DND-41 (cell line): ENCODE measurements at regions not wholly inside any gene's neighbourhood (a gene's known extent, or its start where the extent isn't known, plus 50 kb on each side); places are given as distances from the start of the nearest gene placed in this dataset.

Experiments
- CTCF ChIP-seq: IDR thresholded peaks from 2 replicates; pipeline ENCODE4 v1.5.1; 2012; ENCODE audit warnings: borderline replicate concordance, low read length, moderate library complexity, mild to moderate bottlenecking; ENCODE audit not compliant: poor library complexity, severe bottlenecking; ENCODE audit errors: extremely low read depth
- EZH2 ChIP-seq: IDR thresholded peaks from 3 replicates; pipeline ENCODE4 v1.6.1; 2012; ENCODE audit warnings: borderline replicate concordance, low read depth, mild to moderate bottlenecking, moderate library complexity, low read length, inconsistent platforms; ENCODE audit not compliant: severe bottlenecking

DNA sequence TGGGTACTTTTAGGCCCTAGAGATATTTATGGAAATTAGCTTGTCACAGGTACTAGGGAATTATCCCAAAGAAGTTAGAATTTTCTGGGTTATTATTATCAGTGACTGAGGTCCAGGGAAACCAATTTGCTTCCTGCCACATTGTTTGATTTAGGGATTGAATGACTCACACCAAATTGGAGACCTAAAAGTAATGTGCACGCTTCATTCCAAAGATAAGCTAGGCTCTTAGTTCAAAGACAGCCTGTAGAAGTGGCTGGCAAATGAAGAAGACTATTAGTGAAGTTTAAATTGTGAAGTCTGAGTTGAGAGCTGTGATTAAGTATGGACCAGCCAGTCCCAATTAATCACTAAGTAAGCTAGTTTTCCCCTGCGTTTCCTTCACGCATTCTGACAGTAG lies 188.1 kb upstream of the MYO3A start:
- TF ChIP-seq EZH2 (no peak), CTCF (no peak)
